BE2C (cell line): ENCODE measurements at regions not wholly inside any gene's neighbourhood (a gene's known extent, or its start where the extent isn't known, plus 50 kb on each side); places are given as distances from the start of the nearest gene placed in this dataset.

Experiments
- DNase-seq: peaks from one replicate; pipeline ENCODE4 v3.0.0-alpha.2; 2020
- H3K27me3 ChIP-seq: fragments of 250-450 bp; sonication (Bioruptor Pico); 2 replicates; pipeline ENCODE4 v1.5.1; 2020; ENCODE audit warnings: mild to moderate bottlenecking
- H3K36me3 ChIP-seq: fragments of 250-450 bp; sonication (Bioruptor Pico); 2 replicates; pipeline ENCODE4 v1.5.1; 2020; ENCODE audit warnings: mild to moderate bottlenecking
- H3K4me1 ChIP-seq: fragments of 250-450 bp; sonication (Bioruptor Pico); 2 replicates; pipeline ENCODE4 v1.5.1; 2020
- H3K4me3 ChIP-seq: 2 replicates; pipeline ENCODE4 v1.5.1; 2011; ENCODE audit warnings: low read depth, low read length
- H3K9me3 ChIP-seq: fragments of 250-450 bp; sonication (Bioruptor Pico); 2 replicates; pipeline ENCODE4 v1.5.1; 2020
- CTCF ChIP-seq: IDR thresholded peaks from 2 replicates; pipeline ENCODE4 v1.5.1; 2012; ENCODE audit warnings: mild to moderate bottlenecking, low read depth, low read length

- TF ChIP-seq CTCF: no peak
- Histone ChIP-seq H3K9me3 (no peaks in the 10 kb centered on the region), H3K27me3 (no peaks in the 10 kb centered on the region), H3K4me1 (no peaks in the 10 kb centered on the region), H3K4me3 (no peak overlapping the region), H3K36me3 (no peaks in the 10 kb centered on the region)
- DNase-seq: no peak
These were observed 367.1 kb upstream of the PDE4D start for GRCh38 chr5:60260658-60261057.

DNA sequence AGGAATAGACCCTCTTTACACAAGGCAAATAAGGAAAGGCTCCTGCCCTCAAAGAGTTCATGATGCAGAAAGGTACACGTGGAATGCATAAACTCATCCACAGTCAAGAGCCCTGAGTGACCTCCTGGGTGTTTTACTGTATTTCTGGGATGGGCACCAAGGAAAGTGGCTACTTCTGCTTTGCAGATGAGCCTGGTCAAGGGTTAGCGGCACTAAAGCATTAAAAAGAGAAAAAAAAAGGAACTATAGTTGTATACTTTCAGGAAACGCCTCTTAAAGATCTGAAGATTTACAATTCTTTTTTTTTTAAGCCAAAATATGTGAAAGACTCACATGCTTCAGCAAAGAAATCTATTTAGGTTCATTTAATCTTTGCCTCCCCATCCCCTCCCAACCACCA is 366.2 kb upstream of the PDE4D start:
- DNase-seq: no peak
- no peaks in the 10 kb centered on the region for H3K9me3 ChIP-seq
- no peaks in the 10 kb centered on the region for H3K4me1 ChIP-seq
- H3K4me3 ChIP-seq: no peak overlapping the region
- no peaks in the 10 kb centered on the region for H3K36me3 ChIP-seq
- TF ChIP-seq CTCF: no peak
- no peaks in the 10 kb centered on the region for H3K27me3 ChIP-seq

- DNase-seq: no peak
- TF ChIP-seq CTCF: no peak
- H3K9me3 ChIP-seq: no peaks in the 10 kb centered on the region
- H3K27me3 ChIP-seq: no peaks in the 10 kb centered on the region
- no peaks in the 10 kb centered on the region for H3K36me3 ChIP-seq
- no peak overlapping the region for H3K4me3 ChIP-seq
- H3K4me1 ChIP-seq: no peaks in the 10 kb centered on the region
These were observed 364.2 kb upstream of the PDE4D start for GRCh38 chr5:60257596-60258271.

- no peak for DNase-seq
- H3K9me3 ChIP-seq: no peaks in the 10 kb centered on the region
- TF ChIP-seq CTCF: no peak
- H3K4me1 ChIP-seq: no peaks in the 10 kb centered on the region
- H3K27me3 ChIP-seq: no peaks in the 10 kb centered on the region
- H3K36me3 ChIP-seq: no peaks in the 10 kb centered on the region
- H3K4me3 ChIP-seq: no peak overlapping the region
These were observed 363.0 kb upstream of the PDE4D start for GRCh38 chr5:60256546-60256945.

DNA sequence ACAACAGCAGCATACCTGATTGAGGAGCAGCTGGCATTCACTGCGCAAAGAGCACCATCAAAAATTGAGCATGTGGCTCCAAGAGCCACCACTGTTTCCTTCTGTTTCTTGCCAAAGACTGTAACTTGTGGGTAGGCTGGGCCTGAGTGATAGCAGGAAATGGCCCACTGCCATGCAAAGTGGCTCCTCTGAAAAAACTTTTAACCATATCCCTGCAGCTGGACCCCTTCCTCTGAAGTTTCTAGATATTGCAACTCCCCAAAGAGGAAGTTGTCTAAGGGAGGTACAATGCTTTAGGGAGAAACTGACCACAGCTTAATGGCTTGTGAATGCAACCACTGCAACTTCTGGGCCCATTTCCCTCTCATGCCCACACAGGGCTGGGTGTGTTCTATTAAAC is 355.4 kb upstream of the PDE4D start:
- no peaks in the 10 kb centered on the region for H3K4me1 ChIP-seq
- no peak overlapping the region for H3K4me3 ChIP-seq
- DNase-seq: no peak

DNA sequence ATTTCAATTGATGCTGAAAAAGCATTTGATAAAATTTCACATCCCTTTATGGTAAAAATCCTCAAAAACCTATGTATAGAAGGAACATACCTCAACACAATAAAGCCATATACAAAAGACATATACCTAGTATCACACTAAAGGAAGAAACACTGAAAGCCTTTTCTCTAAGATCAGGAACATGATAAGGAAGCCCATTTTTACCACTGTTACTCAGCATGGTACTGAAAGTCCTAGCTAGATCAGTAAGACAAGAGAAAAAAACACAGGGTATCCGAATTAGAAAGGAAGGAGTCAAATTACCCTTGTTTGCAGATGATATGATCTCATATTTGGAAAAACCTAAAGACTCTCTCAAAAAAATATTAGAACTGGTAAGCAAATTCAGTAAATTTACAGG is 350.2 kb upstream of the PDE4D start:
- H3K4me1 ChIP-seq: no peaks in the 10 kb centered on the region
- no peak overlapping the region for H3K4me3 ChIP-seq
- no peaks in the 10 kb centered on the region for H3K36me3 ChIP-seq
- no peak for DNase-seq
- no peak for TF ChIP-seq CTCF
- no peaks in the 10 kb centered on the region for H3K27me3 ChIP-seq
- H3K9me3 ChIP-seq: no peaks in the 10 kb centered on the region

More for the DNA sequence above, 355.4 kb upstream of the PDE4D start:
- H3K36me3 ChIP-seq: no peaks in the 10 kb centered on the region
- H3K27me3 ChIP-seq: no peaks in the 10 kb centered on the region
- no peaks in the 10 kb centered on the region for H3K9me3 ChIP-seq
- TF ChIP-seq CTCF: no peak
